GM12878 (cell line): ENCODE measurements at regions not wholly inside any gene's neighbourhood (a gene's known extent, or its start where the extent isn't known, plus 50 kb on each side); places are given as distances from the start of the nearest gene placed in this dataset.
A peak's percentile ranks its signal among the peaks of the same experiment; 100 is the strongest.

Experiments
- ATAC-seq: fragments of 200-7000 bp; cut with Tn5 transposase; 3 replicates; pipeline ENCODE4 v1.9.1; 2020; ENCODE audit warnings: mild to moderate bottlenecking, moderate library complexity
- BruUV-seq: library from RNA; stranded (reverse); fragments of 400-500 nt; replicated peaks from 2 replicates; lab custom pipeline; 2021; lab: Mats Ljungman, UMichigan
- CTCF ChIA-PET: fragments of 300-600 bp; sonication (Branson Sonifier 250); formaldehyde crosslinking; extraction: SDS; loops from one replicate; lab custom pipeline; 2021; ENCODE audit warnings: inconsistent platforms; lab: Yijun Ruan, JAX
- POLR2A ChIA-PET: fragments of 350-600 bp; formaldehyde crosslinking; extraction: SDS; loops from one replicate; lab custom pipeline; 2021; ENCODE audit warnings: inconsistent platforms; lab: Charles Lee
- RAD21 ChIA-PET: fragments of 300-600 bp; sonication (Branson Sonifier 250); formaldehyde crosslinking; loops from one replicate; lab custom pipeline; 2023; ENCODE audit warnings: antibody characterized with exemption; ENCODE audit not compliant: unreplicated experiment; lab: Charles Lee
- SMC1A ChIA-PET: fragments of 300-600 bp; sonication (Branson Sonifier 250); formaldehyde crosslinking; loops from one replicate; lab custom pipeline; 2023; ENCODE audit not compliant: unreplicated experiment, uncharacterized antibody; lab: Charles Lee
- DNase-seq: peaks from one replicate; pipeline ENCODE4 v3.0.0-alpha.2; 2011; ENCODE audit warnings: low read depth, low spot score
- FAIRE-seq: peaks from 3 replicates; lab custom pipeline; 2011; peaks lifted over from hg19 to GRCh38; lab: Jason Lieb, UNC
- H2AFZ ChIP-seq: 2 replicates; pipeline ENCODE4 v1.6.0; 2011; ENCODE audit warnings: low read depth, low read length, control low read depth; ENCODE audit not compliant: control insufficient read depth
- H3K27ac ChIP-seq: 2 replicates; pipeline ENCODE4 v1.5.1; 2011; ENCODE audit warnings: control low read depth; ENCODE audit not compliant: control insufficient read depth, insufficient read depth
- H3K27me3 ChIP-seq, 2 experiments: replicated peaks in 1 of 2; 2 replicates each; pipeline versions ENCODE4 v1.6.0 to v1.6.1; 2011; ENCODE audit warnings: low read length in 1 of 2; ENCODE audit not compliant: control insufficient read depth in 2 of 2, insufficient read depth in 2 of 2
- H3K36me3 ChIP-seq, 2 experiments: 2 replicates each; pipeline ENCODE4 v1.5.1; 2011; ENCODE audit warnings: low read length in 1 of 2; ENCODE audit not compliant: control insufficient read depth in 2 of 2, insufficient read depth in 2 of 2
- H3K4me1 ChIP-seq: 2 replicates; pipeline ENCODE4 v1.6.1; 2011; ENCODE audit warnings: mild to moderate bottlenecking, low read length, moderate library complexity, mixed read lengths; ENCODE audit not compliant: control insufficient read depth, insufficient read depth
- H3K4me2 ChIP-seq: 2 replicates; pipeline ENCODE4 v1.6.0; 2011; ENCODE audit warnings: control low read depth; ENCODE audit not compliant: control insufficient read depth, insufficient read depth
- H3K4me3 ChIP-seq: fragments of 200-600 bp; sonication (generic); 2 replicates; pipeline ENCODE4 v1.5.1; 2016
- H3K79me2 ChIP-seq: 2 replicates; pipeline ENCODE4 v1.6.0; 2011; ENCODE audit warnings: low read length; ENCODE audit not compliant: control insufficient read depth, insufficient read depth
- H3K9ac ChIP-seq: 2 replicates; pipeline ENCODE4 v1.8.0; 2011; ENCODE audit warnings: low read length, control low read depth, mixed read lengths; ENCODE audit not compliant: control insufficient read depth, insufficient read depth
- H3K9me3 ChIP-seq: replicated peaks from 3 replicates; pipeline ENCODE4 v1.5.1; 2011; ENCODE audit warnings: mild to moderate bottlenecking, low read length; ENCODE audit not compliant: control insufficient read depth, insufficient read depth
- H4K20me1 ChIP-seq: 2 replicates; pipeline ENCODE4 v1.6.0; 2011; ENCODE audit not compliant: control insufficient read depth, insufficient read depth
- ASH2L ChIP-seq: fragments of 300-600, 200-600 bp; sonication (generic); IDR thresholded peaks from 2 replicates; pipeline ENCODE4 v1.6.1; 2017; ENCODE audit warnings: low read depth, mild to moderate bottlenecking, borderline replicate concordance
- CBFB ChIP-seq: IDR thresholded peaks from 2 replicates; pipeline ENCODE4 v1.6.1; 2016; ENCODE audit warnings: antibody characterized with exemption, low read depth
- CBX3 ChIP-seq: fragments of 200-600 bp; sonication (generic); IDR thresholded peaks from 2 replicates; pipeline ENCODE4 v1.6.1; 2016; ENCODE audit warnings: low read depth, borderline replicate concordance
- CEBPB ChIP-seq, 2 experiments: fragments of 150-350 bp in 1 of 2; IDR thresholded peaks; 2 replicates each; pipeline ENCODE4 v1.6.1; 2012 to 2014; ENCODE audit warnings: low read depth in 2 of 2, low read length in 2 of 2, borderline replicate concordance in 1 of 2, inconsistent platforms in 1 of 2
- CHD2 ChIP-seq: IDR thresholded peaks from 2 replicates; pipeline ENCODE4 v1.6.1; 2011; ENCODE audit warnings: low read depth, low read length, improper control_type of control experiment, borderline replicate concordance
- CREM ChIP-seq: IDR thresholded peaks from 2 replicates; pipeline ENCODE4 v1.6.1; 2014; ENCODE audit warnings: antibody characterized with exemption, low read depth
- EGR1 ChIP-seq, 2 experiments: IDR thresholded peaks; 1 replicate in 1 of 2; 2 replicates in 1 of 2; pipeline ENCODE4 v1.6.1; 2011 to 2012; ENCODE audit warnings: low read depth in 2 of 2, low read length in 2 of 2, borderline replicate concordance in 1 of 2, mild to moderate bottlenecking in 1 of 2, moderate library complexity in 1 of 2
- ESRRA ChIP-seq: IDR thresholded peaks from 2 replicates; pipeline ENCODE4 v1.6.1; 2012; ENCODE audit warnings: mild to moderate bottlenecking, low read length, improper control_type of control experiment
- HCFC1 ChIP-seq: fragments of 150-350 bp; IDR thresholded peaks from 2 replicates; pipeline ENCODE4 v1.6.1; 2014; ENCODE audit warnings: low read length
- KDM1A ChIP-seq: fragments of 200-600 bp; sonication (generic); IDR thresholded peaks from 2 replicates; pipeline ENCODE4 v1.6.1; 2016; ENCODE audit warnings: borderline replicate concordance
- NFYA ChIP-seq: IDR thresholded peaks from 2 replicates; pipeline ENCODE4 v1.6.1; 2011; ENCODE audit warnings: low read depth, mild to moderate bottlenecking, low read length, improper control_type of control experiment, borderline replicate concordance
- NFYB ChIP-seq: IDR thresholded peaks from 2 replicates; pipeline ENCODE4 v1.6.1; 2011; ENCODE audit warnings: low read depth, mild to moderate bottlenecking, low read length, improper control_type of control experiment, moderate library complexity; ENCODE audit not compliant: insufficient read depth
- POLR2AphosphoS5 ChIP-seq: IDR thresholded peaks from 2 replicates; pipeline ENCODE4 v1.6.1; 2011; ENCODE audit warnings: mild to moderate bottlenecking, low read length, inconsistent platforms
- RB1 ChIP-seq: fragments of 450-650 bp; formaldehyde crosslinking; IDR thresholded peaks from 2 replicates; pipeline ENCODE4 v1.6.1; 2017; ENCODE audit warnings: mild to moderate bottlenecking, borderline replicate concordance
- RCOR1 ChIP-seq: conservative IDR thresholded peaks from 2 replicates; pipeline ENCODE4 v1.6.1; 2012; ENCODE audit warnings: low read depth, low read length, improper control_type of control experiment
- SIX5 ChIP-seq: IDR thresholded peaks from 2 replicates; pipeline ENCODE4 v1.6.1; 2011; ENCODE audit warnings: mild to moderate bottlenecking, low read depth, low read length, moderate library complexity; ENCODE audit not compliant: severe bottlenecking
- TBL1XR1 ChIP-seq: IDR thresholded peaks from 2 replicates; pipeline ENCODE4 v1.6.1; 2012; ENCODE audit warnings: low read depth, low read length, improper control_type of control experiment
- TCF3 ChIP-seq: IDR thresholded peaks from 2 replicates; pipeline ENCODE4 v1.6.1; 2012; ENCODE audit warnings: low read depth, mild to moderate bottlenecking, low read length, borderline replicate concordance; ENCODE audit not compliant: insufficient read depth
- ZNF24 ChIP-seq: fragments of 450-650 bp; IDR thresholded peaks from 2 replicates; pipeline ENCODE4 v1.6.1; 2017; ENCODE audit warnings: antibody characterized with exemption, mild to moderate bottlenecking
- WGBS: methylation state at CpG from one replicate; pipeline ENCODE4 v1.1.6; 2016; ENCODE audit warnings: low lambda C conversion rate; ENCODE audit not compliant: insufficient replicate concordance, insufficient coverage; ENCODE audit errors: missing lambda C conversion rate; 5-methylcytosine and 5-hydroxymethylcytosine counted together
- in situ Hi-C: fragments of 300-500 bp; cut with MboI; formaldehyde crosslinking; loops from 9 replicates; pipeline ENCODE4 v1.14.3; 2018; ENCODE audit warnings: mixed read lengths
- intact Hi-C: fragments of 100-400 bp; cut with micrococcal nuclease; formaldehyde crosslinking; loops from one replicate; pipeline ENCODE4 v1.14.2; 2022; ENCODE audit not compliant: unreplicated experiment
- TF ChIP-seq, protein P1 (sequence below): fragments of 450-650 bp; IDR thresholded peaks from 2 replicates; pipeline ENCODE4 v1.6.1; 2017; ENCODE audit warnings: mild to moderate bottlenecking
- TF ChIP-seq, protein P2 (sequence below): IDR thresholded peaks from 2 replicates; pipeline ENCODE4 v1.6.1; 2012; ENCODE audit warnings: low read depth, low read length, improper control_type of control experiment

DNA sequence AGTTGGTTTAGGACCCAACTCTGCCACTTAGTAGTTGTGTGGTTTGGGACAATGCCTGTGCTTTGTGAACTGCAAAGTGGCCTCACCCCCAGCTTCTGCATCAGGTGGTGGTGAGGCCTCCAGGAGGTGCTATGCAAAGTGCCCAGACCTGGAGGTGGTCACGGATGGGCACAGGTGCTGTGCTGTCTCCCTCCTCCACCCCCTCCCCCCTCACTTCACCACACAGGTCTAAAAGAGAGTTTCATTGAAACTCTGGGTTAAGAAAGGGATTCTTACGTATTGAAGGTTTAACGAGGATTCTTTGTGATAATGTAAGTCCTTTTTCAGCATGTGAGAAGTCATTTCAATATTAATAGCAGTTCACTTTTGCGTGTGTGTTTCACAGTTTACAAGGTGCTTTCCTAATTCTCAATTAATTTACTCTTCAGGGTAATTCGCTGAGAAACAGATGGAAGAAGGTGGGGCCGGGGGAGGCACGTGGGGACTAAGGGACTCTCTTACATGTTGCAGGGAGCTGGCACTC is 369.9 kb downstream of the LPIN1 start:
- WGBS, result 8% methylated on average over 7 of the region's 7 CpGs
- Histone ChIP-seq H3K4me1 (peaks cover 13% of the 10 kb centered on the region), H4K20me1 (no peaks in the 10 kb centered on the region), H3K27ac (no peak overlapping the region), H3K9me3 (no peaks in the 10 kb centered on the region), H3K4me2 (peak overlapping the region; percentile 54), H3K9ac (peak overlapping the region; percentile 11; the same call in 1 of the 2 replicates), H3K36me3 (no peaks in the 10 kb centered on the region; a peak in 1 of 4 replicates), H2AFZ (peak overlapping the region; percentile 46; the same call in 1 of the 2 replicates), H3K27me3 (no peaks in the 10 kb centered on the region), H3K4me3 (no peak overlapping the region), H3K79me2 (no peaks in the 10 kb centered on the region)
- peak; percentile 51 for DNase-seq
- ATAC-seq, result peak; percentile 92
- SMC1A ChIA-PET, result interaction anchor here (0.8 to 3.0 kb wide), 11 partner anchors 9 to 251 kb away, joined by 3 to 14 read pairs (median 5); no protein-coding TSS in a partner anchor
- intact Hi-C loops, result loop anchor here (2.0 to 5.0 kb wide), 2 partner anchors 41 to 249 kb away; no protein-coding TSS in a partner anchor
- no peak for FAIRE-seq
- no TSS peak for BruUV-seq
- RAD21 ChIA-PET, result interaction anchor here (0.6 to 2.6 kb wide), 13 partner anchors 10 to 599 kb away, joined by 3 to 9 read pairs (median 3); no protein-coding TSS in a partner anchor
- CTCF ChIA-PET, result interaction anchor here (0.9 to 1.7 kb wide), 4 partner anchors 10 to 249 kb away, joined by 3 to 5 read pairs (median 4); no protein-coding TSS in a partner anchor
- POLR2A ChIA-PET, result interaction anchor here (0.6 to 1.3 kb wide), 2 partner anchors 13 to 72 kb away, joined by 3 to 4 read pairs; no protein-coding TSS in a partner anchor
- in situ Hi-C loops, result no loop called here
- TF ChIP-seq POLR2AphosphoS5 (no peak), EGR1 (IDR thresholded peaks at IDR 0.05; ENCODE audit: borderline replicate concordance in 1 of 2, low read depth in 2 of 2, low read length in 2 of 2) (peak in 1 of 2 experiments; percentile 28; a peak in 1 of 3 replicates), ZNF24 (no peak), RB1 (no peak), ESRRA (no peak), CEBPB (IDR thresholded peaks at IDR 0.05; ENCODE audit: borderline replicate concordance in 1 of 2, low read depth in 2 of 2, low read length in 2 of 2) (no peak), TCF3 (0 out of 2 replicates have a peak, but pooled peaks have one; percentile 49), HCFC1 (no peak), ASH2L (no peak), CBX3 (no peak), NFYA (no peak), CHD2 (0 out of 2 replicates have a peak, but pooled peaks have one; percentile 54), SIX5 (no peak), CREM (no peak), KDM1A (no peak), TBL1XR1 (no peak), RCOR1 (no peak), NFYB (no peak), CBFB (no peak)
- TF ChIP-seq, protein P1, sequence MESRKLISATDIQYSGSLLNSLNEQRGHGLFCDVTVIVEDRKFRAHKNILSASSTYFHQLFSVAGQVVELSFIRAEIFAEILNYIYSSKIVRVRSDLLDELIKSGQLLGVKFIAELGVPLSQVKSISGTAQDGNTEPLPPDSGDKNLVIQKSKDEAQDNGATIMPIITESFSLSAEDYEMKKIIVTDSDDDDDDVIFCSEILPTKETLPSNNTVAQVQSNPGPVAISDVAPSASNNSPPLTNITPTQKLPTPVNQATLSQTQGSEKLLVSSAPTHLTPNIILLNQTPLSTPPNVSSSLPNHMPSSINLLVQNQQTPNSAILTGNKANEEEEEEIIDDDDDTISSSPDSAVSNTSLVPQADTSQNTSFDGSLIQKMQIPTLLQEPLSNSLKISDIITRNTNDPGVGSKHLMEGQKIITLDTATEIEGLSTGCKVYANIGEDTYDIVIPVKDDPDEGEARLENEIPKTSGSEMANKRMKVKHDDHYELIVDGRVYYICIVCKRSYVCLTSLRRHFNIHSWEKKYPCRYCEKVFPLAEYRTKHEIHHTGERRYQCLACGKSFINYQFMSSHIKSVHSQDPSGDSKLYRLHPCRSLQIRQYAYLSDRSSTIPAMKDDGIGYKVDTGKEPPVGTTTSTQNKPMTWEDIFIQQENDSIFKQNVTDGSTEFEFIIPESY, result no peak
- TF ChIP-seq, protein P2, sequence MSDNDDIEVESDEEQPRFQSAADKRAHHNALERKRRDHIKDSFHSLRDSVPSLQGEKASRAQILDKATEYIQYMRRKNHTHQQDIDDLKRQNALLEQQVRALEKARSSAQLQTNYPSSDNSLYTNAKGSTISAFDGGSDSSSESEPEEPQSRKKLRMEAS, result no peak
